ENCODE measurements at regions not wholly inside any gene's neighbourhood (a gene's known extent, or its start where the extent isn't known, plus 50 kb on each side); places are given as distances from the start of the nearest gene placed in this dataset.

GRCh38 chr15:92811148-92811913 is 88.8 kb upstream of the CHD2 start:
- Histone ChIP-seq H3K27me3 (no peaks in the 10 kb centered on the region), H3K9me3 (no peaks in the 10 kb centered on the region), H3K4me1 (peaks cover 8% of the 10 kb centered on the region), H3K36me3 (no peaks in the 10 kb centered on the region), H3K4me3 (ENCODE audit: low read depth, low read length) (peak overlapping the region; percentile 66)
- DNase-seq: no peak
- TF ChIP-seq CTCF (IDR thresholded peaks at IDR 0.05; ENCODE audit: low read depth, low read length): no peak

DNA sequence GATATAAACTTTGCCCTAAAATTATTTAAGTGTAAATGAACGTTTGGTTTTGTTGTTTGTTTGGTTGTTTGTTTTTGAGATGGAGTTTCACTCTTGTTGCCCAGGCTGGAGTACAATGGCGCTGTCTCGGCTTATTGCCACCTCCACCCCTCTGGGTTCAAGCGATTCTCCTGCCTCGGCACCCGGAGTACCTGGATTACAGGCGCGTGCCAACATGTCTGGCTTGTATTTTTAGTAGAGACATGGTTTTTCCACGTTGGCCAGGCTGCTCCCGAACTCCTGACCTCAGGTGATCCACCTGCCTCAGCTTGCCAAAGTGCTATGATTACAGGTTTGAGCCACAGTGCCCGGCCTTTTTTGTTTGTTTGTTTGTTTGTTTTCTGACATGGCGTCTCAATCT is 87.9 kb upstream of the CHD2 start:
- no peaks in the 10 kb centered on the region for H3K36me3 ChIP-seq
- H3K4me1 ChIP-seq: peaks cover 8% of the 10 kb centered on the region
- TF ChIP-seq CTCF (IDR thresholded peaks at IDR 0.05; ENCODE audit: low read depth, low read length): no peak
- no peak overlapping the region for H3K4me3 ChIP-seq (ENCODE audit: low read depth, low read length)
- no peaks in the 10 kb centered on the region for H3K27me3 ChIP-seq
- H3K9me3 ChIP-seq: no peaks in the 10 kb centered on the region
- DNase-seq: no peak

GRCh38 chr15:92813485-92813884 is 86.6 kb upstream of the CHD2 start:
- no peaks in the 10 kb centered on the region for H3K27me3 ChIP-seq

DNA sequence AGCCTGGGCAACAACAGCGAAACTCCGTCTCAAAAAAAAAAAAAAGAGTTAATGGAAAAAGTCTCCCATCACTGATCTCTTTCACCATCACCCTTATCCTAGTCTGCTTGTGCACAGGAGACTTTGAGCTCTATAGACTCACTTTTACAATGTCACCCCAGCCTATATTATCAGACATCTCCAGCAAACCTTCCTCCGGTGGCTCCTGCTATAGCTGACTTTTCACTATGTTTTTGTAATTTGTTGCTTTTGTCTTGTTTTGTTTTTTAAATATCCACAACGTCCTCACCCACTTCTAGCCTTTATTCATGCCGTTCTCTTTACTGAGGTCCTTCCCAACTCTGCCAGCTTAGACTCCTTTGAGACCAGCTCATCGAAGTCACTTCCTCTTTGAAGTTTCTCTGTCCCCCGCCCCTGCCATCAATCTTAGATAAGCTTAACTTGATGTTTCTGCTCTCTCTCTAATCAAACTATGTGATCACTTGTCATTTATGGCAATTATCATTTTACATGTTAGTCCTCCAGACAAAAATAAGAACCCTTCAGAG is 82.7 kb upstream of the CHD2 start:
- H3K27me3 ChIP-seq: no peaks in the 10 kb centered on the region
- H3K36me3 ChIP-seq: no peaks in the 10 kb centered on the region
- TF ChIP-seq CTCF (IDR thresholded peaks at IDR 0.05; ENCODE audit: low read depth, low read length): no peak
- H3K4me3 ChIP-seq (ENCODE audit: low read depth, low read length): 0 out of 2 replicates have a peak overlapping the region, but pooled peaks have one; percentile 4
- peaks cover 36% of the 10 kb centered on the region for H3K4me1 ChIP-seq
- no peak for DNase-seq
- no peaks in the 10 kb centered on the region for H3K9me3 ChIP-seq

More at GRCh38 chr15:92813485-92813884, 86.6 kb upstream of the CHD2 start:
- DNase-seq: no peak
- Histone ChIP-seq H3K4me3 (ENCODE audit: low read depth, low read length) (no peak overlapping the region), H3K9me3 (no peaks in the 10 kb centered on the region), H3K4me1 (peaks cover 15% of the 10 kb centered on the region), H3K36me3 (no peaks in the 10 kb centered on the region)
- TF ChIP-seq CTCF (IDR thresholded peaks at IDR 0.05; ENCODE audit: low read depth, low read length): no peak

DNA sequence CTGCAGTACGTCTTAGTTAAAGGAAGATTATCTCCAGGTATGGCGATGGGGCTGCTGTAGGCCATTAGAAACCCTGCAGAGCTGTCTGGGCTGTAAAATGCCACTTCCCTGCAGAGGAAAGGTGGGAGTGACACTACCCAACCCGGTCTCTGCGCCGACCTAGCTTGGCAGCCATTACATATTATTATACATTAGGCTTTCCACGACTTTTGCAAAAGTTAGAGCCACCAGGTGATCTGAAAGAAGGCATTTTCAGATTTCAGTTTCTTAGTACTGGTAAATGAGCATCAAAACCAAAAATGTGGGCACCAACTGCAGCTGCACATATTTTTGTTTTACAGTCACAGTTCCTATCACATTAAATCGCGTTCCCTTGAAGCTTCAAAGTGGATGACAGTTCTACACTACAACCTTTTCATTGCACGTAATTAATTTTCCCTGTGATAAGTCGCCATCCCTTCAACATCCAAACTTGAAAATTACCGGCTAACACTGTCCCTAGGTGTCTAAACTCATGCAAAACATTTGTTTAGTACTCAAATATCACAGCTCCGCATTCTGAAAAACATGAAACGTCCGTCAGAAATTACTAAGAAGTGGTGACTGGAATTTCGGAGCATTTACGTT is 81.4 kb upstream of the CHD2 start:
- peak overlapping the region; percentile 62 for H3K4me3 ChIP-seq (ENCODE audit: low read depth, low read length)
- no peak for TF ChIP-seq CTCF (IDR thresholded peaks at IDR 0.05; ENCODE audit: low read depth, low read length)
- H3K4me1 ChIP-seq: peaks cover 43% of the 10 kb centered on the region

More for the DNA sequence above, 81.4 kb upstream of the CHD2 start:
- peak; percentile 30 for DNase-seq
- no peaks in the 10 kb centered on the region for H3K36me3 ChIP-seq
- H3K9me3 ChIP-seq: no peaks in the 10 kb centered on the region
- no peaks in the 10 kb centered on the region for H3K27me3 ChIP-seq

All from BE2C (cell line).